Right lobe of liver (tissue), 6 donors: ENCODE measurements at regions not wholly inside any gene's neighbourhood (a gene's known extent, or its start where the extent isn't known, plus 50 kb on each side); places are given as distances from the start of the nearest gene placed in this dataset.

Experiments used
- ATAC-seq, 4 donors: fragments of 200-7000 bp; cut with Tn5 transposase; one replicate each; pipeline ENCODE4 v1.9.1; 2020; ENCODE audit warnings: mild to moderate bottlenecking in 4 of 4, moderate library complexity in 4 of 4
- DNase-seq, 3 donors: peaks; one replicate each; pipeline ENCODE4 v3.0.0-alpha.2; 2020
- H3K27ac ChIP-seq, 3 donors: fragments of 200-600 bp; one replicate each; pipeline ENCODE4 v1.8.0; 2022
- H3K27me3 ChIP-seq, 2 donors: fragments of 200-600 bp; one replicate each; pipeline ENCODE4 v1.8.0; 2022
- H3K36me3 ChIP-seq, 4 donors: fragments of 200-600 bp; sonication (generic) in 1 of 4; one replicate each; pipeline versions ENCODE4 v1.5.1 to v1.8.0; 2017 to 2022; ENCODE audit warnings: control low read depth in 1 of 4
- H3K4me1 ChIP-seq, 4 donors: fragments of 200-600 bp; sonication (generic) in 1 of 4; one replicate each; pipeline versions ENCODE4 v1.5.1 to v1.8.0; 2017 to 2022; ENCODE audit warnings: control low read depth in 1 of 4
- H3K4me3 ChIP-seq, 3 donors: fragments of 200-600 bp; one replicate each; pipeline ENCODE4 v1.8.0; 2022
- H3K9me3 ChIP-seq, 4 donors: fragments of 200-600 bp; sonication (generic) in 1 of 4; one replicate each; pipeline versions ENCODE4 v1.5.1 to v1.8.0; 2017 to 2022; ENCODE audit warnings: control low read depth in 1 of 4
- CTCF ChIP-seq, 4 donors: fragments of 200-600 bp in 3 of 4; fragments of 450-650 bp in 1 of 4; IDR thresholded peaks; one replicate each; pipeline versions ENCODE4 v1.5.1 to v1.8.0; 2016 to 2022; ENCODE audit warnings: antibody characterized with exemption in 4 of 4, mild to moderate bottlenecking in 2 of 4
- POLR2A ChIP-seq: fragments of 450-650 bp; IDR thresholded peaks from one replicate; pipeline ENCODE4 v1.6.1; 2017; ENCODE audit warnings: antibody characterized with exemption, mild to moderate bottlenecking
- WGBS: methylation state at CpG from one replicate; pipeline ENCODE4 v1.1.6; 2018; ENCODE audit warnings: low coverage, low lambda C conversion rate; ENCODE audit not compliant: insufficient coverage; ENCODE audit errors: missing lambda C conversion rate; 5-methylcytosine and 5-hydroxymethylcytosine counted together
- intact Hi-C, 2 donors: fragments of 100-400 bp; cut with DNase I; formaldehyde crosslinking; loops; one replicate each; pipeline versions ENCODE4 v1.11.2 to v1.14.1; 2022
- donor health status: DM: no; HTN: yes; CAD: no.
- donor health status: DM: no; HTN: no; CAD: no.
- donor health status: DM: no; HTN: no; CAD: no.
- donor health status: DM: no; HTN: yes; CAD: no.
- donor health status: DM: no; HTN: yes; CAD: no.

- H3K27me3 ChIP-seq, result no peaks in the 10 kb centered on the region
- H3K9me3 ChIP-seq, result no peaks in the 10 kb centered on the region
- DNase-seq, result no peak
- H3K27ac ChIP-seq, result no peak overlapping the region
- 78% methylated on average over 2 of the region's 2 CpGs for WGBS
- intact Hi-C loops, result no loop called here
- ATAC-seq, result no peak
- H3K4me3 ChIP-seq, result no peak overlapping the region
- H3K36me3 ChIP-seq, result no peaks in the 10 kb centered on the region
- H3K4me1 ChIP-seq, result no peaks in the 10 kb centered on the region
- TF ChIP-seq POLR2A, result no peak
Measured at GRCh38 chr7:39824456-39825200, 125.4 kb upstream of the CDK13 start.

- no peaks in the 10 kb centered on the region for H3K9me3 ChIP-seq
- H3K4me3 ChIP-seq, result no peak overlapping the region
- WGBS, result 41% methylated on average over 6 of the region's 6 CpGs
- TF ChIP-seq CTCF (IDR thresholded peaks at IDR 0.05), result no peak
- TF ChIP-seq POLR2A, result no peak
- no peaks in the 10 kb centered on the region for H3K4me1 ChIP-seq
- no peak for ATAC-seq
- H3K27ac ChIP-seq, result no peak overlapping the region
- H3K36me3 ChIP-seq, result no peaks in the 10 kb centered on the region
- intact Hi-C loops, result no loop called here
- DNase-seq, result no peak
- no peaks in the 10 kb centered on the region for H3K27me3 ChIP-seq
Measured at GRCh38 chr7:39825401-39825980, 124.6 kb upstream of the CDK13 start.

GRCh38 chr7:39826166-39826565 is 123.9 kb upstream of the CDK13 start:
- ATAC-seq (no peak), DNase-seq (no peak)
- 86% methylated on average over 2 of the region's 2 CpGs for WGBS
- Histone ChIP-seq H3K9me3 (no peaks in the 10 kb centered on the region), H3K27ac (no peak overlapping the region), H3K4me3 (no peak overlapping the region), H3K27me3 (no peaks in the 10 kb centered on the region), H3K4me1 (no peaks in the 10 kb centered on the region), H3K36me3 (no peaks in the 10 kb centered on the region)
- intact Hi-C loops, result no loop called here
- TF ChIP-seq POLR2A (no peak), CTCF (IDR thresholded peaks at IDR 0.05) (no peak)

GRCh38 chr7:39827571-39827970 is 122.5 kb upstream of the CDK13 start:
- TF ChIP-seq CTCF (IDR thresholded peaks at IDR 0.05), result no peak
- TF ChIP-seq POLR2A, result no peak
- ATAC-seq, result no peak
- Histone ChIP-seq H3K27ac (no peak overlapping the region), H3K4me3 (no peak overlapping the region), H3K27me3 (peaks cover 0 to 12% of the 10 kb centered on the region in 2 donors), H3K36me3 (no peaks in the 10 kb centered on the region), H3K4me1 (no peaks in the 10 kb centered on the region), H3K9me3 (no peaks in the 10 kb centered on the region)
- intact Hi-C loops, result no loop called here
- WGBS, result 64% methylated on average over 2 of the region's 2 CpGs
- no peak for DNase-seq

- Histone ChIP-seq H3K27ac (no peak overlapping the region), H3K9me3 (no peaks in the 10 kb centered on the region), H3K4me1 (no peaks in the 10 kb centered on the region), H3K4me3 (no peak overlapping the region), H3K27me3 (peaks cover 0 to 12% of the 10 kb centered on the region in 2 donors), H3K36me3 (no peaks in the 10 kb centered on the region)
- DNase-seq (no peak), ATAC-seq (no peak)
- TF ChIP-seq CTCF (IDR thresholded peaks at IDR 0.05) (no peak), POLR2A (no peak)
- intact Hi-C loops, result no loop called here
- WGBS, result 100% methylated on average over 1 of the region's 2 CpGs
Measured at GRCh38 chr7:39829028-39829427, 121.0 kb upstream of the CDK13 start.
